Right atrium auricular region (tissue), 2 donors: ENCODE measurements at regions not wholly inside any gene's neighbourhood (a gene's known extent, or its start where the extent isn't known, plus 50 kb on each side); places are given as distances from the start of the nearest gene placed in this dataset.
"Not testable (repeated sequence)": the region's sequence is repeated elsewhere in the genome, so short reads cannot be mapped to it uniquely, and the experiment has no call there.

Experiments
- DNase-seq: peaks from one replicate; pipeline ENCODE4 v3.0.0-alpha.2; 2019; ENCODE audit warnings: low spot score
- H3K27ac ChIP-seq, 2 donors: fragments of 200-600 bp; sonication (generic); 1 replicate in 1 of 2; 2 replicates in 1 of 2; pipeline ENCODE4 v1.5.1; 2016 to 2019
- H3K27me3 ChIP-seq, 2 donors: fragments of 200-600 bp; sonication (generic); one replicate each; pipeline versions ENCODE4 v1.5.1 to v1.6.0; 2017 to 2019
- H3K36me3 ChIP-seq: fragments of 200-600 bp; sonication (generic); one replicate; pipeline ENCODE4 v1.5.1; 2016
- H3K4me1 ChIP-seq, 2 donors: fragments of 200-600 bp; sonication (generic); one replicate each; pipeline versions ENCODE4 v1.5.1 to v1.6.0; 2017 to 2019
- H3K4me3 ChIP-seq, 2 donors: fragments of 200-600 bp; sonication (generic); 1 replicate in 1 of 2; 2 replicates in 1 of 2; pipeline ENCODE4 v1.5.1; 2017 to 2019; ENCODE audit warnings: mild to moderate bottlenecking in 1 of 2, moderate library complexity in 1 of 2
- H3K9me3 ChIP-seq, 2 donors: fragments of 200-600 bp; sonication (generic); one replicate each; pipeline ENCODE4 v1.5.1; 2019
- CTCF ChIP-seq, 2 donors: fragments of 200-600 bp; sonication (generic); IDR thresholded peaks; one replicate each; pipeline ENCODE4 v1.5.1; 2019; ENCODE audit warnings: antibody characterized with exemption in 2 of 2

DNA sequence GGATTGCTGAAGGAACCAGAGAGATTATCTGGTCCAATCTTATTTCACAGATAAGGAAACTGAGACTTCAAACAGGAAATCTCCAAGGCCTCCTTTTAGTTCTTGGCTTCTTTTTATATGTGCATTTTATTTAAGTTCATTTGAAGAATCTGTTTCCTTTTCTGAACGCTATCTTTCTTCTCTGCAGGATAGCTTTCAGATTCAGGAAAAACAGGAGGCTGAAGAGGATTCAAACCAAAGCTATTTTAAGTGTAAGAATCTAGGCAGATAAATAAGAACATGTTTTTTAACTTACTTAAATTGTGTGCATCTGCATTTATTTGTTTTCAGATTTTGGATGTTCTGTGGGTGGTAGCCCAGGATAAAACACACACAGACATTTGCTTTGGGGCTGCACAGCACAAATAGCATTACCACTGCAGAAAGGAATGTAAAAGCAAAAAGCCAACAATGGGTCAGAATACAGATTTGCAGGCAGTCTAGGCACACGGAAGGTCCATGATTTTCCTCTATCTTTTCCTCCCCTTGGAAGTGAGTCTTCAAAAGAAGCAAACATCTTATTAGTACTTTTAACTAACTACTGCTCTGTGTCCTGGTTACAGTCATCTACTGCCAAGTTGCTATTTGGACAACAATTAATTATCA lies 188.8 kb upstream of the TBX18 start:
- no peak for DNase-seq
- H3K4me1 ChIP-seq: no peaks in the 10 kb centered on the region
- no peaks in the 10 kb centered on the region for H3K36me3 ChIP-seq
- no peak for TF ChIP-seq CTCF (IDR thresholded peaks at IDR 0.05)
- no peak overlapping the region for H3K4me3 ChIP-seq
- no peaks in the 10 kb centered on the region for H3K27me3 ChIP-seq
- H3K27ac ChIP-seq: no peak overlapping the region
- H3K9me3 ChIP-seq: peaks cover 0 to 19% of the 10 kb centered on the region in 2 donors

GRCh38 chr6:84944926-84945325 lies 180.5 kb upstream of the TBX18 start:
- H3K27me3 ChIP-seq, DNase-seq, H3K4me3 ChIP-seq, H3K4me1 ChIP-seq, H3K27ac ChIP-seq, H3K36me3 ChIP-seq: not testable (repeated sequence)
- peaks cover 0 to 29% of the 10 kb centered on the region in 2 donors for H3K9me3 ChIP-seq

- DNase-seq: no peak
- H3K27ac ChIP-seq: no peak overlapping the region
- no peak overlapping the region for H3K4me3 ChIP-seq
- H3K36me3 ChIP-seq: no peaks in the 10 kb centered on the region
- H3K27me3 ChIP-seq: no peaks in the 10 kb centered on the region
- no peaks in the 10 kb centered on the region for H3K4me1 ChIP-seq
- peaks cover 0 to 22% of the 10 kb centered on the region in 2 donors for H3K9me3 ChIP-seq
- no peak for TF ChIP-seq CTCF (IDR thresholded peaks at IDR 0.05)
Measured at GRCh38 chr6:84943905-84944304, 179.5 kb upstream of the TBX18 start.

- DNase-seq, H3K36me3 ChIP-seq, H3K4me1 ChIP-seq, H3K27ac ChIP-seq, H3K4me3 ChIP-seq, H3K27me3 ChIP-seq, H3K9me3 ChIP-seq: not testable (repeated sequence)
Measured at GRCh38 chr6:84941609-84942008, 177.2 kb upstream of the TBX18 start.

DNA sequence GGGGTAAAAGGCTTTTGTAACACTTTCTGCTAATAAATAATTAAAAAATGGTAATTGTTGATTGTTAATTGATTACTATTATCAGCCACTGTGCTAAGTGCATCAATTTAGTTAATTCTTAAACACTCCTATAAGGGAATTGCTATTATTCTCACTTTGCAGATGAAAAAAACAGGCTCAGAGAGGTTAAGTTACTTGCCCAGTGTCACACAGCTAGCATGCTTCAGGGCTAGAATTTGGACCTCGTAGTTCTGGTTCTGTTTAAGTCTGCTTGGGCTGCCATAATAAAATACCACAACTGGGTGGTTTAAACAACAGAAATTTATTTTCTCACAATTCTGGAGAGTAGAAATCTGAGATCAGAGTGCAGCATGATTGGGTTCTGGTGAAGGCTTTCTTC lies 164.8 kb upstream of the TBX18 start:
- H3K36me3 ChIP-seq: no peaks in the 10 kb centered on the region
- no peaks in the 10 kb centered on the region for H3K9me3 ChIP-seq
- no peaks in the 10 kb centered on the region for H3K4me1 ChIP-seq
- TF ChIP-seq CTCF (IDR thresholded peaks at IDR 0.05): no peak
- DNase-seq: no peak
- H3K4me3 ChIP-seq: no peak overlapping the region
- no peaks in the 10 kb centered on the region for H3K27me3 ChIP-seq
- no peak overlapping the region for H3K27ac ChIP-seq

GRCh38 chr6:84927551-84927950 lies 163.2 kb upstream of the TBX18 start:
- Histone ChIP-seq H3K4me3 (no peak overlapping the region), H3K27me3 (no peaks in the 10 kb centered on the region), H3K36me3 (no peaks in the 10 kb centered on the region), H3K27ac (no peak overlapping the region), H3K9me3 (no peaks in the 10 kb centered on the region), H3K4me1 (no peaks in the 10 kb centered on the region)
- TF ChIP-seq CTCF (IDR thresholded peaks at IDR 0.05): no peak
- DNase-seq: no peak
